Transverse colon (tissue), 4 donors: ENCODE measurements at regions not wholly inside any gene's neighbourhood (a gene's known extent, or its start where the extent isn't known, plus 50 kb on each side); places are given as distances from the start of the nearest gene placed in this dataset.

Source experiments
- DNase-seq: peaks from one replicate; pipeline ENCODE4 v3.0.0-alpha.2; 2019
- H3K27ac ChIP-seq, 4 donors: fragments of 200-600 bp; sonication (generic); 2 replicates each; pipeline ENCODE4 v1.5.1; 2016 to 2018; ENCODE audit warnings: inconsistent platforms in 4 of 4
- H3K27me3 ChIP-seq: fragments of 200-600 bp; sonication (generic); 2 replicates; pipeline ENCODE4 v1.5.1; 2017; ENCODE audit warnings: inconsistent platforms
- H3K36me3 ChIP-seq, 4 donors: fragments of 200-600 bp; sonication (generic); 2 replicates each; pipeline ENCODE4 v1.5.1; 2017 to 2019; ENCODE audit warnings: inconsistent platforms in 4 of 4
- H3K4me1 ChIP-seq, 4 donors: fragments of 200-600 bp; sonication (generic); 2 replicates each; pipeline ENCODE4 v1.5.1; 2017 to 2020; ENCODE audit warnings: inconsistent platforms in 4 of 4
- H3K4me3 ChIP-seq, 4 donors: fragments of 200-600 bp; sonication (generic); 1 replicate in 1 of 4; 2 replicates in 3 of 4; pipeline versions ENCODE4 v1.5.1 to v1.6.1; 2017 to 2019; ENCODE audit warnings: inconsistent platforms in 4 of 4
- H3K9me3 ChIP-seq, 2 donors: fragments of 200-600 bp; sonication (generic); 2 replicates each; pipeline ENCODE4 v1.5.1; 2017 to 2019; ENCODE audit warnings: inconsistent platforms in 2 of 2
- CTCF ChIP-seq, 5 experiments: fragments of 200-600 bp in 3 of 5; fragments of 450-650 bp in 2 of 5; sonication (generic) in 3 of 5; IDR thresholded peaks; 1 replicate in 2 of 5; 2 replicates in 3 of 5; pipeline ENCODE4 v1.5.1; 2016 to 2017; ENCODE audit warnings: antibody characterized with exemption in 5 of 5, inconsistent platforms in 3 of 5, mild to moderate bottlenecking in 2 of 5, moderate library complexity in 1 of 5
- EP300 ChIP-seq: sonication (generic); formaldehyde crosslinking; IDR thresholded peaks from one replicate; pipeline ENCODE4 v1.6.1; 2017; ENCODE audit warnings: antibody characterized with exemption, low read depth
- POLR2A ChIP-seq: fragments of 450-650 bp; IDR thresholded peaks from one replicate; pipeline ENCODE4 v1.6.1; 2016; ENCODE audit warnings: antibody characterized with exemption, mild to moderate bottlenecking, moderate library complexity
- POLR2AphosphoS5 ChIP-seq, 3 donors: sonication (generic); formaldehyde crosslinking; IDR thresholded peaks; one replicate each; pipeline ENCODE4 v1.6.1; 2016; ENCODE audit warnings: antibody characterized with exemption in 3 of 3
- WGBS, 2 donors: methylation state at CpG; one replicate each; pipeline ENCODE4 v1.1.5; 2018; ENCODE audit warnings: low coverage in 1 of 2; 5-methylcytosine and 5-hydroxymethylcytosine counted together
- in situ Hi-C, 4 donors: fragments of 200-750 bp; cut with MboI; loops; one replicate each; pipeline versions ENCODE4 v1.15.0 to v1.15.1; 2017; ENCODE audit warnings: low sequenced_read_pairs in 3 of 4, low pct_ligation_motif_present in 1 of 4, low pct_unique_long_range_greater_than_20kb in 1 of 4
- intact Hi-C: fragments of 100-400 bp; cut with DNase I; formaldehyde crosslinking; loops from one replicate; pipeline ENCODE4 v1.15.1; 2023; ENCODE audit warnings: low total_unique reads

GRCh38 chr19:30880551-30880950 lies 468.7 kb downstream of the TSHZ3 start:
- Histone ChIP-seq H3K36me3 (no peaks in the 10 kb centered on the region), H3K9me3 (no peaks in the 10 kb centered on the region), H3K27ac (no peak overlapping the region), H3K27me3 (no peaks in the 10 kb centered on the region), H3K4me1 (no peaks in the 10 kb centered on the region), H3K4me3 (no peak overlapping the region)
- TF ChIP-seq CTCF (IDR thresholded peaks at IDR 0.05) (no peak), POLR2A (no peak), EP300 (no peak), POLR2AphosphoS5 (IDR thresholded peaks at IDR 0.05) (no peak)
- DNase-seq: no peak
- 61% methylated on average over 4 of the region's 4 CpGs; no CpG with 5 or more reads in 1 of the 2 donors for WGBS, 2 donors
- intact Hi-C loops (no loop called here), in situ Hi-C loops (no loop called here)

- intact Hi-C loops (no loop called here), in situ Hi-C loops (no loop called here)
- no peaks in the 10 kb centered on the region for H3K36me3 ChIP-seq
- 71 to 86% methylated on average over 2 to 4 of the region's 4 CpGs for WGBS, 2 donors
- H3K4me1 ChIP-seq: no peaks in the 10 kb centered on the region
- H3K27me3 ChIP-seq: no peaks in the 10 kb centered on the region
- no peak overlapping the region for H3K4me3 ChIP-seq
- no peaks in the 10 kb centered on the region for H3K9me3 ChIP-seq
- TF ChIP-seq CTCF (IDR thresholded peaks at IDR 0.05) (no peak), POLR2A (no peak), EP300 (no peak), POLR2AphosphoS5 (IDR thresholded peaks at IDR 0.05) (no peak)
- no peak for DNase-seq
- no peak overlapping the region for H3K27ac ChIP-seq
Measured at GRCh38 chr19:30880151-30880550, 469.1 kb downstream of the TSHZ3 start.

- Histone ChIP-seq H3K27ac (no peak overlapping the region), H3K27me3 (no peaks in the 10 kb centered on the region), H3K4me1 (no peaks in the 10 kb centered on the region), H3K36me3 (no peaks in the 10 kb centered on the region), H3K9me3 (no peaks in the 10 kb centered on the region), H3K4me3 (no peak overlapping the region)
- in situ Hi-C loops: no loop called here
- no peak for TF ChIP-seq POLR2AphosphoS5 (IDR thresholded peaks at IDR 0.05)
- no peak for TF ChIP-seq POLR2A
- intact Hi-C loops: no loop called here
- WGBS, 2 donors: 50 to 86% methylated on average over 1 to 3 of the region's 3 CpGs
- DNase-seq: no peak
Measured at GRCh38 chr19:30879736-30880135, 469.5 kb downstream of the TSHZ3 start.

- Histone ChIP-seq H3K27ac (no peak overlapping the region), H3K9me3 (no peaks in the 10 kb centered on the region), H3K27me3 (no peaks in the 10 kb centered on the region), H3K4me3 (no peak overlapping the region), H3K4me1 (no peaks in the 10 kb centered on the region), H3K36me3 (no peaks in the 10 kb centered on the region)
- no peak for DNase-seq
- TF ChIP-seq POLR2A (no peak), EP300 (no peak), CTCF (IDR thresholded peaks at IDR 0.05) (no peak), POLR2AphosphoS5 (IDR thresholded peaks at IDR 0.05) (no peak)
- 90 to 97% methylated on average over 3 of the region's 3 CpGs for WGBS, 2 donors
- in situ Hi-C loops: no loop called here
- intact Hi-C loops: no loop called here
Measured at GRCh38 chr19:30879225-30879624, 470.0 kb downstream of the TSHZ3 start.

- no peaks in the 10 kb centered on the region for H3K4me1 ChIP-seq
- no peaks in the 10 kb centered on the region for H3K36me3 ChIP-seq
- no peak for DNase-seq
- H3K27me3 ChIP-seq: no peaks in the 10 kb centered on the region
- WGBS, 2 donors: 54% methylated on average over 3 of the region's 3 CpGs; no CpG with 5 or more reads in 1 of the 2 donors
- intact Hi-C loops: no loop called here
- no peak overlapping the region for H3K4me3 ChIP-seq
- no peak overlapping the region for H3K27ac ChIP-seq
- TF ChIP-seq CTCF (IDR thresholded peaks at IDR 0.05) (no peak), POLR2A (no peak), POLR2AphosphoS5 (IDR thresholded peaks at IDR 0.05) (no peak), EP300 (no peak)
- no peaks in the 10 kb centered on the region for H3K9me3 ChIP-seq
- in situ Hi-C loops: no loop called here
Measured at GRCh38 chr19:30878495-30878894, 470.7 kb downstream of the TSHZ3 start.
